ENCODE measurements at regions not wholly inside any gene's neighbourhood (a gene's known extent, or its start where the extent isn't known, plus 50 kb on each side); places are given as distances from the start of the nearest gene placed in this dataset.

DNA sequence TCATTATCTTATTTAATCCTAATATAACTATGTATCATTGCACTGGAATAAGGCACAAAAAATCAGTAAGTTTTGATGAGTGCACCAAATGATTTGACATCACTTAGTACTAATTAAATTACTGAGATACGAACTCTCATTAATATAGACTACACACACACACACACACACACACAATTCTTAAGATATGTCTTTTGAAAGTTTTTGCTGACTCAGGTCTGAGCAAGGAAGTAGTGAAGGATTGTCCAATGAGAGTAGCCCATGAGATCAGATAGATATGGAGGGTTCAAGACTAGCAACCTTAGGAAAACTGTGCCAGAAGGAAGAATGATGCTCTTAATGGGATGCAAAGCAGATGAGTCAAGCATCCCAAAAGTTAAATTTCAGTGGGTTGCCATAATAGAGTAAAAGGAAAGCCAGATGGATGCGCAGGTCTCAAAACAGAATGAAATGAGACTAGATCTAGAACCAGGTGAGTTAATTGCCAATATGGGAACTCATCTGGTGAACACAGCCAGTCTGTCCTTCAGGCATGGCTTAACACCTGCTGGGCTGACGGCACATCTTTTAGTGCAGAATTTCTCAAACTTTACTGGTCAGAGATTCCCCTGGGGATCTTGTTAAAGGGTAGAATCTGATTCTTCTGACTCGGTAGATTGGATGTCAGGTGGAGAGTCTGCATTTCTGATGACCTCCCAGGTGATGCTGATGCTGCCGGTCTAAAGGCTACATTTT, 197.0 kb upstream of the NR4A3 start:
- Mint-ChIP-seq H3K27me3 (ENCODE audit: low read depth, poor library complexity) (peaks cover 16% of the 10 kb centered on the region), H3K4me3 (no peak overlapping the region), H3K9me3 (no peaks in the 10 kb centered on the region), H3K4me1 (no peaks in the 10 kb centered on the region), H3K27ac (no peak overlapping the region), H3K36me3 (ENCODE audit: low read depth) (no peaks in the 10 kb centered on the region)
- no peak for DNase-seq
- TF ChIP-seq CTCF (IDR thresholded peaks at IDR 0.05), result no peak

DNA sequence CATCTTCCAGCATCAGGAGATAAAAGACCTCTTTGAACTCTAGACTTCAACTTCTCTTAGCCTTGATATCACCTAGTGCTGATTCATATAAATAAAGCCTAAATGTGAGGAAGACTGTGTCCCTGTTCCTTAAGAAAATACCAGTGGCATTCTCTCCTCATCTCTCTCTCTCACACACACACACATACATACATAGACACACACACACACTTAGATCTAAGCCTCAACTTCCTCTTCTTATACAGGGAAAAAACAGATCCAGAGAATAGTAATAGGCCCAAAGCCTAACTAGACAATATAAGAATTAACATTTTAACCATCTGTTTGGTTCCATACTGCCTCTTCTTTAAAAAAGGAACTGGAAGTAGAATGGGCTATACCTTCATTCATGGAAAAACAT, 195.3 kb upstream of the NR4A3 start:
- no peak for TF ChIP-seq CTCF (IDR thresholded peaks at IDR 0.05)
- H3K27ac Mint-ChIP-seq, result no peak overlapping the region
- H3K4me3 Mint-ChIP-seq, result no peak overlapping the region
- no peak for DNase-seq
- no peaks in the 10 kb centered on the region for H3K9me3 Mint-ChIP-seq
- H3K36me3 Mint-ChIP-seq (ENCODE audit: low read depth), result no peaks in the 10 kb centered on the region
- peaks cover 10% of the 10 kb centered on the region for H3K27me3 Mint-ChIP-seq (ENCODE audit: low read depth, poor library complexity)
- no peaks in the 10 kb centered on the region for H3K4me1 Mint-ChIP-seq

DNA sequence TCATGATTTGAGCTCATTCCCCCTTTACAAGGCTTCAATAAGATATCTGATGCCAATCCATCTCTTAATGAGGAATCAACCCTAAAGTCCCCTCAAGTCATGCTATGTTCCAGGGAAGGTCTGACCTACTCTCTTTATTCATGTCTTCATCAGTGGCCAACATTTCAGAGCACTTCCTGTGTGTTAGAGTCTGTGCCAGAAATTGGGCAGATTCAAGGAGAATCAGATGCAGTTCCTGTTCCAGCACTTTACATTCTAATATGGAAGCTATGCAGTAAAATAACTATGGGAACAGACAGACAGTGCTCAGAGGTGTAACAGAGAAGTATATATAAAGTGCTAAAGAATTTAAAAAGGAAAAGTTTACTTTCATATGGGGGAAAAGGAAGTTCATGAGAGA, 193.4 kb upstream of the NR4A3 start:
- no peak for DNase-seq
- no peak for TF ChIP-seq CTCF (IDR thresholded peaks at IDR 0.05)
- Mint-ChIP-seq H3K36me3 (ENCODE audit: low read depth) (no peaks in the 10 kb centered on the region), H3K27me3 (ENCODE audit: low read depth, poor library complexity) (peaks cover 10% of the 10 kb centered on the region), H3K9me3 (no peaks in the 10 kb centered on the region), H3K4me3 (no peak overlapping the region), H3K27ac (no peak overlapping the region), H3K4me1 (no peaks in the 10 kb centered on the region)

GRCh38 chr9:99628849-99629620, 192.7 kb upstream of the NR4A3 start:
- H3K27me3 Mint-ChIP-seq (ENCODE audit: low read depth, poor library complexity), result peaks cover 10% of the 10 kb centered on the region
- H3K4me3 Mint-ChIP-seq, result no peak overlapping the region
- no peak for TF ChIP-seq CTCF (IDR thresholded peaks at IDR 0.05)
- no peak for DNase-seq
- H3K27ac Mint-ChIP-seq, result no peak overlapping the region
- no peaks in the 10 kb centered on the region for H3K9me3 Mint-ChIP-seq
- H3K36me3 Mint-ChIP-seq (ENCODE audit: low read depth), result no peaks in the 10 kb centered on the region
- no peaks in the 10 kb centered on the region for H3K4me1 Mint-ChIP-seq

- Mint-ChIP-seq H3K4me3 (no peak overlapping the region), H3K27me3 (ENCODE audit: low read depth, poor library complexity) (peaks cover 10% of the 10 kb centered on the region), H3K27ac (no peak overlapping the region), H3K36me3 (ENCODE audit: low read depth) (no peaks in the 10 kb centered on the region), H3K9me3 (no peaks in the 10 kb centered on the region), H3K4me1 (no peaks in the 10 kb centered on the region)
- DNase-seq, result no peak
- TF ChIP-seq CTCF (IDR thresholded peaks at IDR 0.05), result no peak
Measured at GRCh38 chr9:99632349-99633038, 189.2 kb upstream of the NR4A3 start.

Data from nephron progenitor cell (in vitro differentiated cells).